Neural cell (in vitro differentiated cells): ENCODE measurements at regions not wholly inside any gene's neighbourhood (a gene's known extent, or its start where the extent isn't known, plus 50 kb on each side); places are given as distances from the start of the nearest gene placed in this dataset.

Experiments
- H2AFZ ChIP-seq: fragments of 200-600, 300-800 bp; sonication (generic), shearing (Covaris generic); 2 replicates; pipeline ENCODE4 v1.6.0; 2014; ENCODE audit warnings: low read depth, mild to moderate bottlenecking, antibody characterized with exemption, low read length, moderate library complexity
- H3F3A ChIP-seq: fragments of 200-600 bp; shearing (Covaris generic); 2 replicates; pipeline ENCODE4 v1.6.1; 2016; ENCODE audit warnings: mild to moderate bottlenecking, moderate library complexity, mixed read lengths, antibody characterized with exemption, low read length; ENCODE audit not compliant: insufficient read depth, poor library complexity, severe bottlenecking
- H3K27ac ChIP-seq: fragments of 200-600, 300-800 bp; sonication (generic), shearing (Covaris generic); 2 replicates; pipeline ENCODE4 v1.5.1; 2014; ENCODE audit warnings: mild to moderate bottlenecking, low read length, moderate library complexity
- H3K27me3 ChIP-seq: fragments of 300-800, 200-600 bp; sonication (generic), shearing (Covaris generic); 2 replicates; pipeline ENCODE4 v1.6.0; 2014; ENCODE audit warnings: mild to moderate bottlenecking, low read depth, low read length, moderate library complexity; ENCODE audit not compliant: insufficient read depth
- H3K36me3 ChIP-seq: fragments of 300-800, 200-600 bp; sonication (generic), shearing (Covaris generic); 2 replicates; pipeline ENCODE4 v1.5.1; 2014; ENCODE audit warnings: mild to moderate bottlenecking, antibody characterized with exemption, low read length, moderate library complexity; ENCODE audit not compliant: insufficient read depth
- H3K4me2 ChIP-seq: fragments of 300-800, 200-600 bp; sonication (generic), shearing (Covaris generic); 2 replicates; pipeline ENCODE4 v1.6.0; 2014; ENCODE audit warnings: mild to moderate bottlenecking, low read length
- H3K4me3 ChIP-seq: fragments of 300-800, 200-600 bp; sonication (generic), shearing (Covaris generic); 2 replicates; pipeline ENCODE4 v1.5.1; 2014; ENCODE audit warnings: mild to moderate bottlenecking, low read length, moderate library complexity
- H3K79me2 ChIP-seq: fragments of 200-600 bp; shearing (Covaris generic); replicated peaks from 2 replicates; pipeline ENCODE4 v1.6.0; 2014; ENCODE audit warnings: mild to moderate bottlenecking, low read length, moderate library complexity; ENCODE audit not compliant: insufficient read depth
- H3K9ac ChIP-seq: fragments of 300-800, 200-600 bp; sonication (generic), shearing (Covaris generic); 2 replicates; pipeline ENCODE4 v1.6.1; 2016; ENCODE audit warnings: mild to moderate bottlenecking, low read length, mixed read lengths
- H3K9me2 ChIP-seq: fragments of 200-600 bp; shearing (Covaris generic); 2 replicates; pipeline ENCODE4 v1.6.1; 2016; ENCODE audit warnings: mild to moderate bottlenecking, low read length, mixed read lengths; ENCODE audit not compliant: insufficient read depth
- H3K9me3 ChIP-seq: fragments of 200-600, 300-800 bp; sonication (generic), shearing (Covaris generic); 2 replicates; pipeline ENCODE4 v1.6.1; 2016; ENCODE audit warnings: mild to moderate bottlenecking, mixed run types, low read length, moderate library complexity, mixed read lengths
- H4K20me1 ChIP-seq: fragments of 200-600 bp; shearing (Covaris generic); 2 replicates; pipeline ENCODE4 v1.6.1; 2016; ENCODE audit warnings: mild to moderate bottlenecking, mixed run types; ENCODE audit not compliant: insufficient read depth
- CTCF ChIP-seq: fragments of 450-650 bp; IDR thresholded peaks from 2 replicates; pipeline ENCODE4 v1.5.1; 2014; ENCODE audit warnings: antibody characterized with exemption, mild to moderate bottlenecking, moderate library complexity; ENCODE audit not compliant: poor library complexity, severe bottlenecking
- EP300 ChIP-seq: fragments of 450-650 bp; conservative IDR thresholded peaks from 2 replicates; pipeline ENCODE4 v1.6.1; 2014; ENCODE audit warnings: antibody characterized with exemption, mild to moderate bottlenecking, moderate library complexity; ENCODE audit not compliant: poor library complexity, severe bottlenecking
- MXI1 ChIP-seq: fragments of 450-650 bp; conservative IDR thresholded peaks from 2 replicates; pipeline ENCODE4 v1.6.1; 2014; ENCODE audit warnings: antibody characterized with exemption, mild to moderate bottlenecking; ENCODE audit not compliant: poor library complexity, severe bottlenecking
- POLR2AphosphoS5 ChIP-seq: IDR thresholded peaks from 2 replicates; pipeline ENCODE4 v1.6.1; 2012
- RAD21 ChIP-seq: fragments of 450-650 bp; conservative IDR thresholded peaks from 2 replicates; pipeline ENCODE4 v1.6.1; 2014; ENCODE audit warnings: antibody characterized with exemption, mild to moderate bottlenecking, moderate library complexity
- REST ChIP-seq: IDR thresholded peaks from 2 replicates; pipeline ENCODE4 v1.6.1; 2012; ENCODE audit warnings: borderline replicate concordance
- SMC3 ChIP-seq: fragments of 450-650 bp; conservative IDR thresholded peaks from 2 replicates; pipeline ENCODE4 v1.6.1; 2014; ENCODE audit warnings: antibody characterized with exemption, mild to moderate bottlenecking, moderate library complexity; ENCODE audit not compliant: poor library complexity
- TAF1 ChIP-seq: IDR thresholded peaks from 2 replicates; pipeline ENCODE4 v1.6.1; 2012; ENCODE audit warnings: low read depth

- Histone ChIP-seq H3K27me3 (peaks cover 48% of the 10 kb centered on the region), H4K20me1 (no peaks in the 10 kb centered on the region), H3K4me3 (no peak overlapping the region), H3K9ac (no peak overlapping the region), H3F3A (no peaks in the 10 kb centered on the region), H3K79me2 (no peaks in the 10 kb centered on the region), H3K9me3 (no peaks in the 10 kb centered on the region), H2AFZ (no peak overlapping the region), H3K9me2 (no peaks in the 10 kb centered on the region), H3K27ac (no peak overlapping the region), H3K4me2 (no peak overlapping the region), H3K36me3 (no peaks in the 10 kb centered on the region)
- no peak for TF ChIP-seq REST
- no peak for TF ChIP-seq RAD21
- TF ChIP-seq MXI1, result no peak
- no peak for TF ChIP-seq CTCF
- no peak for TF ChIP-seq POLR2AphosphoS5
- no peak for TF ChIP-seq TAF1
Measured at GRCh38 chr11:69986830-69987229, 91.3 kb upstream of the ANO1 start.

- Histone ChIP-seq H3F3A (no peaks in the 10 kb centered on the region), H3K9me2 (no peaks in the 10 kb centered on the region), H2AFZ (no peak overlapping the region), H3K4me3 (no peak overlapping the region), H3K4me2 (no peak overlapping the region), H3K36me3 (no peaks in the 10 kb centered on the region), H4K20me1 (no peaks in the 10 kb centered on the region), H3K27ac (no peak overlapping the region), H3K27me3 (peaks cover 15% of the 10 kb centered on the region), H3K9ac (no peak overlapping the region), H3K9me3 (no peaks in the 10 kb centered on the region), H3K79me2 (no peaks in the 10 kb centered on the region)
- TF ChIP-seq EP300 (no peak), SMC3 (no peak), REST (no peak)
Measured at GRCh38 chr11:69992026-69992425, 86.1 kb upstream of the ANO1 start.
